H1 (cell line): ENCODE measurements at regions not wholly inside any gene's neighbourhood (a gene's known extent, or its start where the extent isn't known, plus 50 kb on each side); places are given as distances from the start of the nearest gene placed in this dataset.

Experiments
- CTCF ChIA-PET: fragments of 300-600 bp; sonication (Branson Sonifier 250); formaldehyde crosslinking; loops from one replicate; lab custom pipeline; 2021; ENCODE audit not compliant: partially characterized antibody; lab: Charles Lee
- POLR2A ChIA-PET: fragments of 300-600 bp; sonication (Branson Sonifier 250); formaldehyde crosslinking; loops from one replicate; lab custom pipeline; 2021; ENCODE audit warnings: inconsistent platforms; ENCODE audit not compliant: partially characterized antibody; lab: Charles Lee
- DNase-seq, 2 experiments: peaks; one replicate each; pipeline versions ENCODE4 v3.0.0 to v3.0.0-alpha.2; 2010 to 2022; ENCODE audit warnings: low spot score in 2 of 2, low read depth in 1 of 2, mixed read lengths in 1 of 2
- FAIRE-seq: peaks from 2 replicates; lab custom pipeline; 2011; peaks lifted over from hg19 to GRCh38; lab: Jason Lieb, UNC
- H2AFZ ChIP-seq: 2 replicates; pipeline ENCODE4 v1.8.1; 2012; ENCODE audit warnings: low read length, inconsistent platforms
- H2AK5ac ChIP-seq: 2 replicates; pipeline ENCODE4 v1.6.1; 2013; ENCODE audit warnings: low read depth, low read length
- H2BK120ac ChIP-seq: replicated peaks from 2 replicates; pipeline ENCODE3; 2013; ENCODE audit warnings: low read depth, low read length, inconsistent platforms
- H2BK12ac ChIP-seq: 2 replicates; pipeline ENCODE4 v1.6.1; 2013; ENCODE audit warnings: low read depth, low read length
- H2BK15ac ChIP-seq: 2 replicates; pipeline ENCODE4 v1.6.1; 2013; ENCODE audit warnings: low read length
- H2BK20ac ChIP-seq: 2 replicates; pipeline ENCODE4 v1.6.1; 2013; ENCODE audit warnings: low read length
- H2BK5ac ChIP-seq: 2 replicates; pipeline ENCODE4 v1.6.1; 2013; ENCODE audit warnings: low read depth, low read length
- H3K14ac ChIP-seq: 2 replicates; pipeline ENCODE4 v1.6.1; 2013; ENCODE audit warnings: inconsistent platforms; ENCODE audit not compliant: insufficient read length
- H3K18ac ChIP-seq: 2 replicates; pipeline ENCODE4 v1.6.1; 2013; ENCODE audit warnings: low read length; ENCODE audit errors: extremely low read depth
- H3K23ac ChIP-seq: 2 replicates; pipeline ENCODE4 v1.6.1; 2013; ENCODE audit warnings: inconsistent platforms; ENCODE audit not compliant: insufficient read length
- H3K23me2 ChIP-seq: 2 replicates; pipeline ENCODE4 v1.6.1; 2013; ENCODE audit warnings: low read depth, low read length
- H3K27ac ChIP-seq: 2 replicates; pipeline ENCODE4 v1.6.1; 2011; ENCODE audit warnings: low read depth, low read length, inconsistent platforms
- H3K27me3 ChIP-seq, 4 experiments: replicated peaks in 1 of 4; 1 replicate in 1 of 4; 2 replicates in 3 of 4; pipeline versions ENCODE4 v1.6.1 to v1.8.1; 2011 to 2013; ENCODE audit warnings: low read length in 3 of 4, mild to moderate bottlenecking in 3 of 4, inconsistent platforms in 2 of 4, mixed read lengths in 2 of 4, moderate library complexity in 1 of 4; ENCODE audit not compliant: control insufficient read depth in 3 of 4, insufficient read depth in 3 of 4; ENCODE audit errors: extremely low read depth in 1 of 4
- H3K36me3 ChIP-seq, 4 experiments: 2 replicates each; pipeline versions ENCODE4 v1.6.1 to v1.8.1; 2011 to 2013; ENCODE audit warnings: mild to moderate bottlenecking in 4 of 4, low read length in 3 of 4, moderate library complexity in 2 of 4, control low read depth in 1 of 4, inconsistent platforms in 1 of 4; ENCODE audit not compliant: insufficient read depth in 4 of 4, control insufficient read depth in 2 of 4
- H3K4ac ChIP-seq: replicated peaks from 2 replicates; pipeline ENCODE3; 2013; ENCODE audit warnings: low read length, low read depth, mixed read lengths, inconsistent platforms; ENCODE audit not compliant: insufficient read length
- H3K4me1 ChIP-seq, 4 experiments: replicated peaks in 1 of 4; 1 replicate in 1 of 4; 2 replicates in 3 of 4; pipeline versions ENCODE4 v1.6.1 to v1.8.1; 2011 to 2013; ENCODE audit warnings: low read length in 3 of 4, inconsistent platforms in 2 of 4, mixed read lengths in 1 of 4; ENCODE audit not compliant: insufficient read depth in 4 of 4, control insufficient read depth in 3 of 4
- H3K4me2 ChIP-seq, 2 experiments: 2 replicates each; pipeline versions ENCODE4 v1.6.1 to v1.8.1; 2011 to 2013; ENCODE audit warnings: low read depth in 2 of 2, low read length in 2 of 2, control low read depth in 1 of 2, inconsistent platforms in 1 of 2, mild to moderate bottlenecking in 1 of 2; ENCODE audit not compliant: insufficient read depth in 1 of 2
- H3K4me3 ChIP-seq, 4 experiments: fragments of 200-600, 300-600 bp in 1 of 4; sonication (generic), shearing (Covaris generic), sonication (Bioruptor Twin) in 1 of 4; 2 replicates each; pipeline versions ENCODE4 v1.5.1 to v1.8.1; 2011 to 2016; ENCODE audit warnings: low read length in 4 of 4, low read depth in 3 of 4, control low read depth in 2 of 4, inconsistent platforms in 2 of 4, mild to moderate bottlenecking in 2 of 4, mixed read lengths in 1 of 4, moderate library complexity in 1 of 4; ENCODE audit not compliant: insufficient read depth in 2 of 4; ENCODE audit errors: extremely low read depth in 1 of 4
- H3K56ac ChIP-seq: replicated peaks from 2 replicates; pipeline ENCODE3; 2013; ENCODE audit warnings: low read depth, mild to moderate bottlenecking, mixed read lengths, low read length, inconsistent platforms; ENCODE audit not compliant: insufficient read length
- H3K79me1 ChIP-seq: 2 replicates; pipeline ENCODE4 v1.6.1; 2013; ENCODE audit warnings: low read depth, low read length, control low read depth
- H3K79me2 ChIP-seq, 2 experiments: 2 replicates each; pipeline versions ENCODE4 v1.6.1 to v1.8.1; 2012 to 2013; ENCODE audit warnings: low read length in 2 of 2, mild to moderate bottlenecking in 2 of 2, inconsistent platforms in 1 of 2; ENCODE audit not compliant: insufficient read depth in 2 of 2, control insufficient read depth in 1 of 2
- H3K9ac ChIP-seq, 4 experiments: replicated peaks in 1 of 4; 1 replicate in 1 of 4; 2 replicates in 3 of 4; pipeline versions ENCODE4 v1.6.1 to v1.8.1; 2011 to 2013; ENCODE audit warnings: low read depth in 3 of 4, low read length in 3 of 4, control low read depth in 2 of 4, mild to moderate bottlenecking in 2 of 4, moderate library complexity in 2 of 4, inconsistent platforms in 1 of 4; ENCODE audit errors: extremely low read depth in 1 of 4
- H3K9me3 ChIP-seq, 2 experiments: 2 replicates each; pipeline versions ENCODE4 v1.6.1 to v1.8.1; 2012 to 2013; ENCODE audit warnings: mild to moderate bottlenecking in 2 of 2, moderate library complexity in 2 of 2, control low read depth in 1 of 2, inconsistent platforms in 1 of 2, low read depth in 1 of 2, low read length in 1 of 2, mixed read lengths in 1 of 2; ENCODE audit not compliant: insufficient read depth in 2 of 2
- H4K20me1 ChIP-seq, 2 experiments: replicated peaks in 1 of 2; 2 replicates each; pipeline versions ENCODE3 to v1.8.1; 2011 to 2013; ENCODE audit warnings: inconsistent platforms in 2 of 2, low read length in 2 of 2, mild to moderate bottlenecking in 1 of 2; ENCODE audit not compliant: insufficient read depth in 2 of 2, control insufficient read depth in 1 of 2
- H4K5ac ChIP-seq: 2 replicates; pipeline ENCODE4 v1.6.1; 2013; ENCODE audit warnings: low read length, low read depth, mixed read lengths, inconsistent platforms; ENCODE audit not compliant: insufficient read length
- H4K8ac ChIP-seq: 2 replicates; pipeline ENCODE4 v1.8.0; 2013; ENCODE audit warnings: mild to moderate bottlenecking, moderate library complexity, low read length, inconsistent platforms; ENCODE audit not compliant: insufficient read depth; ENCODE audit errors: extremely low read depth
- H4K91ac ChIP-seq: replicated peaks from 2 replicates; pipeline ENCODE3; 2013; ENCODE audit warnings: low read length, mixed read lengths, inconsistent platforms; ENCODE audit not compliant: insufficient read length
- ASH2L ChIP-seq: fragments of 200-600, 300-600 bp; sonication (generic); IDR thresholded peaks from one replicate; pipeline ENCODE4 v1.7.1; 2017; ENCODE audit warnings: low read length
- CHD1 ChIP-seq: IDR thresholded peaks from 2 replicates; pipeline ENCODE4 v1.6.1; 2012; ENCODE audit warnings: low read depth, low read length, improper control_type of control experiment
- HDAC2 ChIP-seq, 2 experiments: fragments of 300-600 bp in 1 of 2; sonication (generic) in 1 of 2; IDR thresholded peaks; 2 replicates each; pipeline ENCODE4 v1.6.1; 2011 to 2012; ENCODE audit warnings: low read depth in 2 of 2, low read length in 2 of 2, mild to moderate bottlenecking in 2 of 2, moderate library complexity in 2 of 2, borderline replicate concordance in 1 of 2, inconsistent platforms in 1 of 2
- KDM4A ChIP-seq: IDR thresholded peaks from one replicate; pipeline ENCODE4 v1.7.1; 2012; ENCODE audit warnings: low read depth, mild to moderate bottlenecking, moderate library complexity, low read length, inconsistent platforms; ENCODE audit not compliant: severe bottlenecking
- NANOG ChIP-seq: IDR thresholded peaks from 2 replicates; pipeline ENCODE4 v1.6.1; 2011; ENCODE audit warnings: low read length, low read depth, mild to moderate bottlenecking, inconsistent platforms; ENCODE audit not compliant: insufficient read depth, poor library complexity, severe bottlenecking
- NRF1 ChIP-seq: IDR thresholded peaks from 2 replicates; pipeline ENCODE4 v1.6.1; 2011; ENCODE audit warnings: mild to moderate bottlenecking, low read depth, low read length, improper control_type of control experiment
- RFX5 ChIP-seq: IDR thresholded peaks from 2 replicates; pipeline ENCODE4 v1.6.1; 2011; ENCODE audit warnings: low read depth, low read length, improper control_type of control experiment, borderline replicate concordance
- SP4 ChIP-seq: IDR thresholded peaks from 2 replicates; pipeline ENCODE4 v1.6.1; 2012; ENCODE audit warnings: low read length, inconsistent platforms
- WGBS, 2 experiments: shearing (Covaris generic) in 1 of 2; methylation state at CpG; one replicate each; pipeline versions ENCODE4 v1.1.6 to v1.1.7; 2013 to 2015; ENCODE audit warnings: low lambda C conversion rate in 2 of 2, mixed read lengths in 2 of 2, inconsistent platforms in 1 of 2, low coverage in 1 of 2, missing lambda C conversion rate in 1 of 2; ENCODE audit not compliant: insufficient replicate concordance in 2 of 2, insufficient coverage in 1 of 2, insufficient read length in 1 of 2; ENCODE audit errors: extremely low coverage in 1 of 2, missing lambda C conversion rate in 1 of 2; 5-methylcytosine and 5-hydroxymethylcytosine counted together

DNA sequence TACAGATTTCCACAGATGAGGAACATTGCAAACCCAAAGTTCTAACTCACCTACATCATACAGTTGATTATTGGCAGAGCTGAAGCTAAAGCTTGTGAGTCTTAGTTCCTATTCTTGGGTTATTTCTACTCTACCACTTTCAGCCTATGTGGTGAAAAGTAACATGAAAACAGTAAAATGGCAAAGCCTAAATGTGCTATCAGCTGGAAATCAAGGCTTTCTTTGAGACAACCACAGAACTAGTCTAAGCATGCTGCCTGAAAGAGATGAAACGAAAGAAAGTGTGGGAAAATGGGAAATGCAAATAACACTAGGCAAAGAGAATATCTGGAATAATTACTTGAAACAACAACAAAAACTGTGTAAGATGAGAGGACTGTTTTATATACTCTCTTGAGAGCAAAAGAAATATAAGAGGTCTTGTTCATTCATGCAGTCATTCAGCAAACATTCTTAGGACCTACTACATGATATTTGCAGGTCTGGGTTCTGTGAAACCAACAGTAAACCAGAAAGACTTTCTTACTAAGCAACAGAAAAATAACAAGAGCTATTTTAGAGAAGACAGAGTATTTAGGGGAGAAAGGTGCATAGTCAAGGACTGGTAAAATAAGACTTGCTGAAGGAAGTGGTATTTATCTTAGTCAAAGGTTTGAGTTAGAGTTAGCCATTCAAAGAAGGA, 437.1 kb downstream of the HTR7 start:
- Histone ChIP-seq H4K91ac (no peak overlapping the region), H3K4me2 (no peak overlapping the region)
- 94% methylated on average over 1 of the region's 1 CpG; no CpG with 5 or more reads in 1 of the 2 experiments for WGBS, 2 experiments

More for the DNA sequence above, 437.1 kb downstream of the HTR7 start:
- H2BK120ac ChIP-seq: no peak overlapping the region
- H3K27ac ChIP-seq: no peak overlapping the region
- H3K4me1 ChIP-seq: no peaks in the 10 kb centered on the region
- H2AK5ac ChIP-seq: no peak overlapping the region
- no peak overlapping the region for H3K56ac ChIP-seq
- no peaks in the 10 kb centered on the region for H3K27me3 ChIP-seq
- no peak overlapping the region for H4K5ac ChIP-seq
- no peak overlapping the region for H2BK5ac ChIP-seq
- no peak for DNase-seq
- H3K23me2 ChIP-seq: no peaks in the 10 kb centered on the region
- no peaks in the 10 kb centered on the region for H3K79me2 ChIP-seq
- H4K20me1 ChIP-seq: no peaks in the 10 kb centered on the region
- H4K8ac ChIP-seq: no peak overlapping the region
- no peak overlapping the region for H3K4ac ChIP-seq
- no peak overlapping the region for H3K9ac ChIP-seq
- H2BK15ac ChIP-seq: no peak overlapping the region
- ChIA-PET CTCF (no interaction called here), POLR2A (no interaction called here)
- FAIRE-seq: no peak
- H2BK20ac ChIP-seq: no peak overlapping the region
- no peak overlapping the region for H3K14ac ChIP-seq
- no peak overlapping the region for H3K23ac ChIP-seq
- H3K18ac ChIP-seq: no peak overlapping the region
- no peaks in the 10 kb centered on the region for H3K36me3 ChIP-seq
- no peak overlapping the region for H2BK12ac ChIP-seq
- H3K4me3 ChIP-seq: no peak overlapping the region
- no peaks in the 10 kb centered on the region for H3K9me3 ChIP-seq
- no peak for TF ChIP-seq HDAC2 (IDR thresholded peaks at IDR 0.05; ENCODE audit: borderline replicate concordance in 1 of 2, low read depth in 2 of 2, low read length in 2 of 2)
- no peak for TF ChIP-seq NANOG
- TF ChIP-seq KDM4A: no peak
- TF ChIP-seq RFX5: no peak
- TF ChIP-seq ASH2L: no peak
- TF ChIP-seq CHD1: no peak
- TF ChIP-seq NRF1: no peak
- TF ChIP-seq SP4: no peak
- H2AFZ ChIP-seq: no peak overlapping the region
- no peaks in the 10 kb centered on the region for H3K79me1 ChIP-seq
